Skeletal muscle cell (primary cell): ENCODE measurements at regions not wholly inside any gene's neighbourhood (a gene's known extent, or its start where the extent isn't known, plus 50 kb on each side); places are given as distances from the start of the nearest gene placed in this dataset.

Experiments used
- DNase-seq: peaks from one replicate; pipeline ENCODE4 v3.0.0-alpha.2; 2010; ENCODE audit warnings: low read depth
- H3K4me3 ChIP-seq: 2 replicates; pipeline ENCODE4 v1.5.1; 2011; ENCODE audit warnings: low read depth, mild to moderate bottlenecking, control low read depth, low read length, moderate library complexity

- no peak for DNase-seq
- H3K4me3 ChIP-seq = no peak overlapping the region
These were observed 230.0 kb upstream of the GOLIM4 start for GRCh38 chr3:168325684-168326083.

- no peak overlapping the region for H3K4me3 ChIP-seq
- DNase-seq = no peak
These were observed 227.2 kb upstream of the GOLIM4 start for GRCh38 chr3:168322941-168323340.

- H3K4me3 ChIP-seq = no peak overlapping the region
- no peak for DNase-seq
These were observed 218.4 kb upstream of the GOLIM4 start for GRCh38 chr3:168314166-168314565.

GRCh38 chr3:168312984-168313383 lies 217.3 kb upstream of the GOLIM4 start:
- H3K4me3 ChIP-seq = no peak overlapping the region
- DNase-seq = no peak

- DNase-seq = no peak
- H3K4me3 ChIP-seq = no peak overlapping the region
These were observed 212.2 kb upstream of the GOLIM4 start for GRCh38 chr3:168307893-168308292.

- no peak for DNase-seq
- no peak overlapping the region for H3K4me3 ChIP-seq
These were observed 199.3 kb upstream of the GOLIM4 start for GRCh38 chr3:168295027-168295426.

- DNase-seq = no peak
- no peak overlapping the region for H3K4me3 ChIP-seq
These were observed 196.6 kb upstream of the GOLIM4 start for GRCh38 chr3:168292296-168292695.

- no peak for DNase-seq
These were observed 193.8 kb upstream of the GOLIM4 start for GRCh38 chr3:168289471-168290008.

GRCh38 chr3:168288511-168289401 lies 193.0 kb upstream of the GOLIM4 start:
- no peak for DNase-seq
- no peak overlapping the region for H3K4me3 ChIP-seq

More at GRCh38 chr3:168289471-168290008, 193.8 kb upstream of the GOLIM4 start:
- H3K4me3 ChIP-seq = no peak overlapping the region

- no peak for DNase-seq
- no peak overlapping the region for H3K4me3 ChIP-seq
These were observed 189.8 kb upstream of the GOLIM4 start for GRCh38 chr3:168285506-168285905.

- DNase-seq = no peak
- H3K4me3 ChIP-seq = no peak overlapping the region
These were observed 189.0 kb upstream of the GOLIM4 start for GRCh38 chr3:168284728-168285127.

GRCh38 chr3:168275662-168276061 lies 179.9 kb upstream of the GOLIM4 start:
- DNase-seq = no peak
- H3K4me3 ChIP-seq = no peak overlapping the region

- DNase-seq = no peak
- no peak overlapping the region for H3K4me3 ChIP-seq
These were observed 178.2 kb upstream of the GOLIM4 start for GRCh38 chr3:168273917-168274316.

GRCh38 chr3:168273036-168273435 lies 177.3 kb upstream of the GOLIM4 start:
- no peak for DNase-seq
- H3K4me3 ChIP-seq = no peak overlapping the region

GRCh38 chr3:168272343-168272985 lies 176.7 kb upstream of the GOLIM4 start:
- DNase-seq = no peak
- no peak overlapping the region for H3K4me3 ChIP-seq

- no peak for DNase-seq
- H3K4me3 ChIP-seq = no peak overlapping the region
These were observed 176.2 kb upstream of the GOLIM4 start for GRCh38 chr3:168271932-168272331.

- DNase-seq = no peak
- no peak overlapping the region for H3K4me3 ChIP-seq
These were observed 173.3 kb upstream of the GOLIM4 start for GRCh38 chr3:168269001-168269400.

- H3K4me3 ChIP-seq = no peak overlapping the region
- no peak for DNase-seq
These were observed 171.5 kb upstream of the GOLIM4 start for GRCh38 chr3:168267179-168267578.

- H3K4me3 ChIP-seq = no peak overlapping the region
- DNase-seq = no peak
These were observed 170.6 kb upstream of the GOLIM4 start for GRCh38 chr3:168266335-168266734.

GRCh38 chr3:168262887-168263286 lies 167.2 kb upstream of the GOLIM4 start:
- H3K4me3 ChIP-seq = no peak overlapping the region
- DNase-seq = no peak

- H3K4me3 ChIP-seq = no peak overlapping the region
- no peak for DNase-seq
These were observed 165.1 kb upstream of the GOLIM4 start for GRCh38 chr3:168260859-168261258.
